GM18508 (cell line): ENCODE measurements at regions not wholly inside any gene's neighbourhood (a gene's known extent, or its start where the extent isn't known, plus 50 kb on each side); places are given as distances from the start of the nearest gene placed in this dataset.
"Not testable (repeated sequence)": the region's sequence is repeated elsewhere in the genome, so short reads cannot be mapped to it uniquely, and the experiment has no call there.

Experiments
- ATAC-seq: cut with Tn5 transposase; IDR thresholded peaks from one replicate; pipeline ENCODE4 v1.9.1; 2021; ENCODE audit warnings: moderate number of reproducible peaks; ENCODE audit not compliant: insufficient read depth, unreplicated experiment

DNA sequence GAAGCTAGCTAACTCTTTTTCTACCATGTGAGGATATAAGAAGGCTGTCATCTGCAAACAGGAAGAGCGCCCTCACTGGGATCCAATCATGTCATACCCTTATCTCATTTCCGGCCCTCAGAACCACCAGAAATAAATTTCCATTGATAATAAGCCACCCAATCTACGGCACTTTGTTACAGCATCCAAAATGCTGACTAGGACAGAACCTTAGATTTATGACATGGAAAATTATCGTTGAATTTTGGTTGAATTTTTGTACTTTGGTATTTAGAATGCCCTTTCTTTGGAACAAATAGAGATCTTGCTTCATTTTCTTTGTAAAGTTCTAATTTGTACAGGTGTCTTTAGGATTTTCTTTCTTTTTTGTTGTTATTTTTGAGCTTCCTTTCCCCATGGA is 53.3 kb upstream of the CYLC2 start:
- ATAC-seq: no peak

GRCh38 chr9:102922526-102922925 is 72.6 kb upstream of the CYLC2 start:
- ATAC-seq: no peak

DNA sequence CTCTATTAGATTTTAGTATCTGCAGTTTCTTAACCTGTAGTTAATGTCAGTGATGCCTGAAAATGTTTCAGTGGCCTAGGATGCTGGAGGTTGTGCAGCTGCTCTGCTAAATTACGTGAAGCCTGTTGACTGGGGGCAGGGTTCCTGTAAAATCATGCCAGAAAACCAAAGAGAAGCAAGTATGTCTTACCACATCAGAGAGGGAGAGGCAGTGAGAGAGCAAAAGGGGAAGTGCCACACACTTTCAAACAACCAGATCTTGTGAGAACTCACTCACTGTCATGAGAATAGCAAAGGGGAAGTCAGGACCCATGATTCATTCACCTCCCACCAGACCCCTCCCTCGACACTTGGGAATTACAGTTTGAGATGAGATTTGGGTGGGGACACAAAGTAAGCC is 83.9 kb upstream of the CYLC2 start:
- no peak for ATAC-seq

- not testable (repeated sequence) for ATAC-seq
Measured at GRCh38 chr9:102905795-102906194, 89.3 kb upstream of the CYLC2 start.

DNA sequence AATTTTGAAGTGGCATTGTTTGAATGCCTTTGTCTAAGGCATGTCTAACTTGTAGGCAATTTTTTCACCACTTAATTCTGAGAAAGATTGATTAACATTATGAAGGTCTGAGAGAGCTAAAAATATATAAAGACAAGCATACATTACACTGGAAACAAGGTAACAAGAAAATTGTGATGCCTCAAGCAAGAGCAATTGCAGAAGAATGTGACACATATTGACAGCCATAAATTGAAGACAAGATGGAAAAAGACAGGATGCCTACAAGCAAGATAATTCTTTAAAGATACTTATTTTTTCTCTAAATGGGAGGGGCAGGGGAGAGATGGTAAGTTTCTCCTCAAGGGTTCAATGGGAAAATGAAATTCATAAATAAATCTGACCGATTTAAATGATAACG is 103.1 kb upstream of the CYLC2 start:
- no peak for ATAC-seq

DNA sequence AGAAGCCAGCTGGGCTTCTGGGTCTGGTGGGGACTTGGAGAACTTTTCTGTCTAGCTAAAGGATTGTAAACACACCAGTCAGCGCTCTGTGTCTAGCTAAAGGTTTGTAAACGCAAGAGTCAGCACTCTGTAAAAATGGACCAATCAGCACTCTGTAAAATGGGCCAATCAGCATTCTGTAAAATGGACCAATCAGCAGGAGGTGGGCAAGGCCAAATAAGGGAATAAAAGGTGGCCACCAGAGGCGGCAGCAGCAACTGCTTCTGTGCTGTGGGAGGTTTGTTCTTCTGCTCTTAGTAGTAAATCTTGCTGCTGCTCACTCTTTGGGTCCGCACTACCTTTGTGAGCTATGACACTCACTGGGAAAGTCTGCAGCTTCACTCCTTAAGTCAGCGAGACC is 106.4 kb upstream of the CYLC2 start:
- ATAC-seq: not testable (repeated sequence)

- ATAC-seq: no peak
Measured at GRCh38 chr9:102875687-102876086, 119.4 kb upstream of the CYLC2 start.

DNA sequence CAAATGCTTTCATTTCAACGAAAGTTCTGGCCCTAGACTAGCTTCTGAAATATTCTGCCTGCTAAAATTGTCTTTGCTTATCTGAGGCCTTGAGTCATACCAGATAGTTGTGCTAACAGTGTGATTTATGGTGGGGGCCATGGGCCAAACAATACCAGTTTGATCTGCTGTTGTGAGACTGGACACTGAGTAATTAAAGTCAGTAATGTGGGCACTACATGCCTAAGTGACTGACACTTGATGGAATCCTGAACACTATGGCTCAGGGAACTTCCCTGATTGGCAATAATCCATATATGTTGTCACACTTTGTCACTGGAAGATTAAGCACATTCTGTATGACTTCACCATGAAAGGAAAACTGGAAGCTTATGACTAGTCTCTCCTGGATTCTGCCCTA is 127.6 kb upstream of the CYLC2 start:
- ATAC-seq: no peak

DNA sequence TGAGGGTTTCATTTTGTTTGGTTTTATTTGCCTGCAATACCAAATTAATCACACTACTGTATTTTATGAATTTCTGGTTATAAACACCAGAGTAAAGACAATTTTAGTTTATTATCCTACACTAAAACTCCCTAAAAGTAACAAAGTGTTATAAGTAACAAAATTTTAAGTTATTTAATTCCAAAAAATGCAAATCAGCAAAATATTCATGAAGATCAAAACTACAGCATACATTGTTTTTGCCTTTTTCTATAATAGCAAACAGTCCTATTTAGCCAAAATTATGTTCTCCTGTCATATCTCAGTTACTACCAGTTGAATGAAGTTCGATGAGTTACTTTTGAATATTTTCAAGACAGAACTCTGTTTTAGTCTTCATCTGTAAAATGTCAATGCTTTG is 132.7 kb upstream of the CYLC2 start:
- no peak for ATAC-seq

DNA sequence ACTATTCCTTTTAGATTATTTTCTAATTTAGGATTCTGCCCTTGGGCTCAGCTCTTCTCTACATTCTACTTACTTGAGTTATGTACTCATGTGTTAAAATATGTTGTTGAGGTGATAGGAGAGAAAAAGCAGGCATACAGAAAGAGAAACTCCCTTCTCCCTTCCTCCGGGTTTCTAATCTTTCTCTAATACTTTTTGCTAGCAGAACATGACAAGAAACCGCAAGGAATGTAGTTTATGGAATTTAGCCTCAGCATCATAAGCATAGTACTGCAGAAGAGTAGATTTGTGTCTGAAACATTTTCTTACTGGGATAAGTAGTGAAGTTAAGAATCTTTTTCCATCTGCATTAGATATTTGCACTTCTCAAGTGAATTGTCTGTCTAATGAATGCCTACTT is 139.5 kb upstream of the CYLC2 start:
- ATAC-seq: no peak

GRCh38 chr9:102845827-102846371 is 149.2 kb upstream of the CYLC2 start:
- no peak for ATAC-seq

GRCh38 chr9:102844716-102845115 is 150.4 kb upstream of the CYLC2 start:
- ATAC-seq: no peak

DNA sequence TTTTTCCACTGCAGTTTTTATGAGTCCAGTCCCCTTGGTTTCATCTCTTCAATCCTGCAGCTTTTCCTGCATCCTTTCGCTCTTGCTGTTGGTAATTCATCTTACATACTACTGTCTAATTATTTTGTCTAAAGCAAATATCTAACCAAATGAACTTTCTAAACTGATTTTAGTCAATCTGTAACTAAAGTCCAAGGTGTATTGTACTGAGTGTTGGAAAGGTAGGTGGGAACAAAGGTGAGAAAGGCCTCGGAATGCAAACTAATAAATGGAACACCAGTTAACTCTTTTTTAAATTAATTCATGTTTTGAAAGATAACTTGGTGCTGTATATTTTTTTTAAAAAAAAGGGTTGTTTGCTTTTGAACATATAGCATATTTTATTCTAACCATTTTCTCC is 152.7 kb upstream of the CYLC2 start:
- no peak for ATAC-seq

DNA sequence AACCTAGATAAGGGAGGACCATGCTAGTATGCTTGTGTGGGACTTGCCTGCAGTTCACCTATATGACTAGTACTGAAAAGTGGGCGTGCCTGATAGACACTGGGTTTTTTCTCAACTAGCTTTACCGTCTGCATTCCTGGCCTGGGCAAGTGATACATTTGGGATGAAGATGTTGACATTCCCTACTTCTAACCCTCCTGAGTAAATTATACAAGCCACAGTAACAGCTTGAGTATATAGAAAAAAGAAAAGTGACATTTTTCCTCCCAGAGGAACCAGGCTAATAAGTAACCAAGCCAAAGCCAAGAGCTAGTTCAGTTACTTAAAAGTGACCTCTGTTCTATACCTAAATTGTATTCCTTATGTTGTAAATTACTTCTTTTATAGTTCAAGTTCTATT is 153.8 kb upstream of the CYLC2 start:
- no peak for ATAC-seq

DNA sequence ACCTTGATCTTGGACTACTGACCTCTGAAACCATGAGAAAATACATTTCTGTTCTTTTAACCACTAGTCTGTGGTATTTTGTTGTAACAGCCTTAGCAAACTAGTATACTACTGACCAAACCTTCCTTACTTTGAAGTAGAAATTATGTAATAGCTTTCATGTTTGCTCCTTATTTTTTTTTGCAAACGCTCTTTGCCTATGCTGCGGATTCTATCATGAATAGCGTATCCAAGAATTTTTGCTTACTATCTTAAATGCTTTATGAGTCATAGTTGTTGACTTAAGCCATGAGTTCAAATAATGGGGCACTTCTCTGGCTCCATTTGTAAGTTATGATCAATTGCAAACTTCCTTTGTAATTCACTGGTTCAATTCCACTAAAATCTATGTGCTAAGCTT is 154.8 kb upstream of the CYLC2 start:
- no peak for ATAC-seq

DNA sequence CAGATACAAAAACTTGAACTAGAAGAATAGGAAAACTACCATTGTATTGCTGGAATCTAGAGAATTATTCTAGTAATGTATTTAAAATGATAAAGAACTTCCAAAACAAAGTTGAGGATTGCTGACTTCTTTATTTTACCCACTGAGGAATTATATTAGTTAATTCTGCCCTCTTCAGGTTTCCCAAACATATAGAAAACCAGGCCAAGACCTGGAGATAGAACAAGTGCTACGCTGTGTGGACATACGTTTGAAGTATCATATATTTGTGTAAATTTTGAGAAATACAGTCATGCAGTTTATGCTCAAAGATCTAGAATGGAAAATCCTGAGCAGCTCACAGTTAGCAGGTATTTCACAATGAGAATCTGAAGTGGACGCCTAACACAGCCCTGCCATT is 162.3 kb upstream of the CYLC2 start:
- no peak for ATAC-seq

GRCh38 chr9:102796244-102796643 is 198.9 kb upstream of the CYLC2 start:
- ATAC-seq: no peak

DNA sequence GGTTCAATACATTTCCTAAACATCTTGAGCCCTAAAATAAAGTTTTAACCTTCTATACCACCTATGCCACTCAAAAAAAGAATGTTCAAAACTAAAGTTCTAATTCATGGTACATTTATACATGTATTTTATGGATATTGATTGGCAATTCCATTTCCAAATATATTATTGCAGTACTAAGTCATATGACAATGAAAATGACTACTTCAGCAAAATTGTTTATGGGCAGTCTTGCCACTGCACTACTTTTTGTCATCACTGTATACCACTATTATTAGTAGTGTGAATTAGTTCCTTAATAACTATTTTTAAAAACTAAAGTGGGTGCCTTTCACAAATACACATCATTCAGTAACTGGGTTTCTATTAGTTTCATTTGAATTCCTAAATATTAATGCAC is 199.6 kb upstream of the CYLC2 start:
- no peak for ATAC-seq

DNA sequence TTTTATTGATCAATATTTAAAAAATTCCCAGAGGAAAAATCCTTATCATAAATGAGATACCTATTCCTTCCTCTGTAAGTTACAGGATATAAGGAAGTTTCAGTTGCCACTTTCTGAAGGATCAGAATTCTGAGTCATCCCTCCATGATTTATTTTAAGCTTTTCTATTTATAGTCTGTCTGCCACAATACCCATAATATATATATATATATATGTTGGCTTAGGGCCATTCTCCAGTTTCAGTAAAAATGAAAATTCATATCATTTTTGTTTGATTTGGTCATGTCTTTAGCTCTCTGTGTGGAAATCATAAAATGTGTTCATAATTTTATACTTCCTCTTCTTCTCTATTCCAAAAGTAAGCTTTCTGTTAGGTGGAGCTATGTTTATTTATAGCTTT is 215.8 kb upstream of the CYLC2 start:
- ATAC-seq: no peak

DNA sequence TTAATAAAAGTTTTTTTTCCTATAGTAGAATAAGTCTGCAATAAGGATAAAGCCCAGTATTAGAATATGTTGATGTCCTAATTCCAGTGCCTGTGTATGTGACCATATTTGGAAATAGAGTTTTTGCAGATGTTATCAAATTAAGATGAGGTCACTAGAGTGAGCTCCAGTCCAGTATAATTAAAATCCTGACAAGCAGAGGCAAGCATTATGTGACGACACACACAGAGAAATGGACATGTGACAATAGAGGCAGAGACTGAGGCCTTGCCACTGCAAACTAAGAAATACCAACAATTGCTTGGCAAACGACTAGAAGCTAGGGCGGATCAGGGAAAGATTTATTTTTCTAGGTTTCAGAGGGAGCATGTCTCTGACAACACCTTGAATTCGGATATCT is 216.4 kb upstream of the CYLC2 start:
- no peak for ATAC-seq

DNA sequence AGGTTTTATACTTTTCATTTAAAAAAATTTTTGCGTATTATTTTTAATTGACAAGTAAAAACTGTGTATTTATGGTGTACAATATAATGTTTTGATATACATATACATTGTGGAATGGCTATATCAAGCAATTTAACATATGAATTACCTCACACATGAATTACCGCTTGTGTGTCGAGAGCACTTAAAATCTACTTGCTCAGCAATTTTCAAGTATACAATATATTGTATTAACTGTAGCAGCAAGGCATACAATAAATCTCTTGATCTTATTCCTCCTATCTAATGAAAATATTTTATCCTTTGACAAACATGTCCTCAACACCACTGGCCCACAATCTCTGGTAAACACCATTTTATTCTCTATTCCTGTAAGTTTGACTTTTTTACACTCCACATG is 224.4 kb upstream of the CYLC2 start:
- ATAC-seq: no peak

- no peak for ATAC-seq
Measured at GRCh38 chr9:102769307-102769706, 225.8 kb upstream of the CYLC2 start.

GRCh38 chr9:102768002-102768401 is 227.1 kb upstream of the CYLC2 start:
- ATAC-seq: no peak
